NCI-H460 (cell line): ENCODE measurements at regions not wholly inside any gene's neighbourhood (a gene's known extent, or its start where the extent isn't known, plus 50 kb on each side); places are given as distances from the start of the nearest gene placed in this dataset.

ENCODE experiments used
- DNase-seq: peaks from one replicate; pipeline ENCODE4 v3.0.0-alpha.2; 2016; ENCODE audit warnings: low read depth; ENCODE audit errors: extremely low read depth

GRCh38 chr1:217224201-217224600 lies 406.7 kb downstream of the GPATCH2 start:
- DNase-seq, result no peak

DNA sequence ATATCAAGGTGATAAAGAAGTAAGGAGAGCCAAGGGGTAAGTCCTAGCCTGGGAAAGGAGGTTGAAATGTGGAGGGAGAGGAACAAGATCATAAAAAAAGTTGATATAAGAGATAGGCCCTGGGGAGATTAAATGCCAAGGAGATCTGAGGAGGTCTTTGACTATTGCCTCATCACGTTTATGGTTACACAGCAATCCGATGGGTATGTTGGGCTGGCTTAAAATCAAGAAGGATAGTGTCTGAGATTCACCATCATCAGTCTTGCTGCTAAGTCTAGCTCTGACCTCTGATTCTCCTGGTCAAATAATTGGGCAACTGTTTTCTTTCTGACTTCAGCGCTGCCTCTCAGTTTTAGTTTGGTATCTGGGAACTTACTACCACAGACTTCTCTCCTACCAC lies 416.3 kb downstream of the GPATCH2 start:
- no peak for DNase-seq

GRCh38 chr1:217211486-217211885 lies 419.4 kb downstream of the GPATCH2 start:
- no peak for DNase-seq

GRCh38 chr1:217205578-217205977 lies 425.3 kb downstream of the GPATCH2 start:
- no peak for DNase-seq

- no peak for DNase-seq
These were observed 434.3 kb downstream of the GPATCH2 start for GRCh38 chr1:217196616-217197015.

GRCh38 chr1:217193151-217193550 lies 437.7 kb downstream of the GPATCH2 start:
- no peak for DNase-seq

DNA sequence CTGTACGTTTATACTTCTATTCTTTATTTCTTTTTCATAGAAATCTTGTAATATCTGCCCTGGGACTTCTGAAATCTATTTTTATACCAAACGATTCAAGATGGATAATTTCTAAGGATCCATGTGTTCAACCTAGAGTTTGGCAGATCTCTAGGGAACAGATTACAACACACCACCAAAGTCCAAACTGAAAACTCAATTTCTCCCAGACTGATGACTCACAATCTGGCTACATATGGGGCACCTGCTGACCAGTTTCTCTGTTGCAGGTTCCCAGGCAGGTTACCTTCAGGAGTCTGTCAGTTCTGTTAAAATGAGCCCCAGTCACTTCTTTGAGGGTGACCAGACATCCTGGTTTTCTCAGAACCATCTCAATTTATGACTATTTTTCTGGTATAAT lies 439.4 kb downstream of the GPATCH2 start:
- no peak for DNase-seq

DNA sequence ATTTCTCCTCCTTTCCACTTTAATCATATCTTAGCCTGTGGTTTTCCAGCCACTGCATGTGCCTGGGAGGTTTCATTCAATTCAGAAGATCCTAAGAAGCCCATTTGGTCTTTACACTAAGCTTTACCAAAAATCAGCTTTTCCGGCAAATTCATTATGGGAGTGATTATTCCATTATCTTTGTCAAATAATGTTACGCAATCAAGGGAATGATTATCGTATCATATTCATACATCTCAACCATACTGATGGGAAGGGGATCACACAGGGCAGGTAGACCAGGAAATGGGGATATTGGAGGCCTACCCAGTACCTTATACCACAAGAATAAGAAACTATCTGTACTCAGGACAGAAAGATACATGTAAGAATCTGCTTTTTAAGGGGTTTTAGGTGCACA lies 440.5 kb downstream of the GPATCH2 start:
- no peak for DNase-seq

- DNase-seq, result no peak
These were observed 441.5 kb downstream of the GPATCH2 start for GRCh38 chr1:217189362-217189761.

GRCh38 chr1:217188280-217189237 lies 442.3 kb downstream of the GPATCH2 start:
- no peak for DNase-seq

- no peak for DNase-seq
These were observed 444.2 kb downstream of the GPATCH2 start for GRCh38 chr1:217186664-217187063.

GRCh38 chr1:217184854-217185253 lies 446.0 kb downstream of the GPATCH2 start:
- DNase-seq, result no peak

DNA sequence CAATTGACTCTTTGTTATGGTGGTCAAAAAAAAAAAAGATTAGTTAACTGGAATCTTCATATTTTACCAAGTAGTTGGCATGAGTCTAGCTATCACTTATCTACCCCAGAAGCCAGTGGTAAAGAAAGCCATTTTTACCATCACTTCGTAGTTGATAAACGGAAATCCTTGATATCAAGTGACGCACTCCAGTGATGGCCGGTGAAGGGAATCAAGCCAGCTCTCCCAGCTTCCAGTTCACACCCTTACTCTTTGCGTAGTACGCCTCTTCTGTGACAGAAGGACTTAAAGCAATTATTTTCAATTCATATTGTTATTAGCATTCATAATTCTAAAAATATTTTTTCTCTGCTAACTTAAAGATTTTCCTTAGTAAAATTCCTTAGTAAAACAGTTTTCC lies 447.9 kb downstream of the GPATCH2 start:
- no peak for DNase-seq

DNA sequence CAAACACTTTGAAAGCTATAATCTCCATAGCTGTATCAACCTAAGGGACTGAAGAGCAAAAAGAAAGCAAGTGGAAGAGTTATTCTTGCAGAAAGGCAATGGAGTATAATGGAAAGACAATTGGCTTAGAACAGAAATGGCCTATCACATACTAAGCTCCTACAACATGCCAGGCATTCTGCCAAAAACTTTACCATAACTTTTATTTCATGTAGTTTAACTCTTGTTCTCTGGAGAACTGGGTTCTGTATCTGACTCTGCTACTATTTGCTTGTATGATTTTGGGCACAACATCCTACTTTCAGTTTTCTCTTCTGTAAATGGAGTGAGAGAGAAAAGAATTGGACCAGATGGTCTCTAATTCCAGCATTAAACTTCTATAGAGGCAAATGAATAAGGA lies 449.1 kb downstream of the GPATCH2 start:
- no peak for DNase-seq

DNA sequence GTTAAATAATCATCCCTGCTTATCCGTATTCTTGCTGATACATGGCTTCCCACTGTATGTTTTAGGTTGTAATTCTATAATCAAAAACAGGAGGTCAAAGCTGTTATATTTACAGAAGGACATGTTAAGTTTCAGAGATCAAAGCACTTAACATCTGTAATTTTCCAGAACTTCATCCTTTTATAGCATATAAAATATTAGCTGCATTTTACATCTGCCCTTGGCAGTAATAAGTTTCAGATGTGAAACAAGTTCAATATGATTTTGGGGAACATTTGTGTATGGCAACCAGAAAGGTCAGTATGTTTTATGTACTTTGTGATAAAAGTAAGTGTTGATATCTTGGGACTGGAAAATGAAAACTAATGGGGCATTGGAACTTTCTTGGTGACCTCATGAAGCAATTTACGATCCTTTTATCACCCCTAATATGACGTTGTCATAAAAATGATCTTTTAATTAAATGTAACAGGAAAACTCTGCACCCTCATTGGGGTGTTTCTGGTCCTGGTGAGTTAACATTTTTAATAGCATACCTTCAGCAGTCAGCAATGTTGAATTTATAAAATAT lies 449.6 kb downstream of the GPATCH2 start:
- no peak for DNase-seq

- DNase-seq, result no peak
These were observed 450.4 kb downstream of the GPATCH2 start for GRCh38 chr1:217180443-217180842.

- no peak for DNase-seq
These were observed 441.2 kb upstream of the ESRRG start for GRCh38 chr1:217164403-217164802.

DNA sequence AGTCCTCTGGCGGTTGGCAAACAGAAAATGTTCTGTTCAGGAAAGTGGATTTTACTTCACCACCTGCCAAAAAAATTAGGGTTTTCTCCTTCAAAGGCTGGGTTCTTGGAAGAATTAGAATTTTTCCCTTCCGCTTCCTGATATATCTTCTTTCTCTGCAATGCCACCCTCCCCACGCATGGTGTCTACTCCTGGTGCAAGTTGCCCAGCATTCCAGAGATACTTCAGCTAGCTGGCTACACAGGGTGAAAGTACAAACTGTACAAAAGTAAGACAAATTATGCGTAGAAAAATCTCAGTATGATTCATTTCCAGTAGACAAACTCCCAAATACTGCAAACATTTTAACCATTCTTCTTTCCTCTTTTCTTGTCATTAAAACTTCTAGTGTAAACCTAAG lies 430.1 kb upstream of the ESRRG start:
- no peak for DNase-seq

DNA sequence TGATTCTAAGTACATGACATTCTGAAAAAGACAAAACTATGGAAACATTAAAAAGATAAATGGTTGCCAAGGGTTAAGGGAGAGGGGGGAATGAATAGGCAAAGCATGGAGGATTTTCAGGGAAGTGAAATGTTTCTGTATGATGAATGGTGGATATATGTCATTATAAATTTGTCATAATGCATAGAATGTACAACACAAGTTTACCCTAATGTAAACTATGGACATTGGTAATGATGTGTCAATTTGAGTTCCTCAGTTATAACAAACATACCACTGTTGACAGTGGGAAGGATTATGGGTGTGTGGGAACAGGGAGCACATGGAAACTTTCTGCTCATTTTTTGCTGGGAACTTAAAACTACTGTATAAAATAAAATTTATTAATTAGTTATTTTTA lies 427.1 kb upstream of the ESRRG start:
- DNase-seq, result no peak

DNA sequence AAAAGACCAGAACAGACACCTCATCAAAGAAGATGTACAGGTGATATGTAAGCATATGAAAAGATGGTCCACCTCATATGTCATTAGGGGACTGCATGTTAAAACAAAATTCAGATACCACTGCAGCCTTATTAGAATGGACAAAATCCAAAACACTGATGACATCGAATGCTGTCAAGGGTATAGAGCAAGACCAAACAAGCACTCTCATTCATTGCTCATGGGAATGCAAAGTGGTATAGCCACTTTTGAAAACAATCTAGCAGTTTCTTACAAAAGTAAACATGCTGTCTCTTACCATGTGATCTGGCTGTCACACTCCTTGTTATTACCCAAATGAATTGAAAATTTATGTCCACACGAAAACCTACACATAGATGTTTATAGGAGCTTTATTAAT lies 426.6 kb upstream of the ESRRG start:
- no peak for DNase-seq

- no peak for DNase-seq
These were observed 418.5 kb upstream of the ESRRG start for GRCh38 chr1:217141711-217142110.
